HL-60 (cell line): ENCODE measurements at regions not wholly inside any gene's neighbourhood (a gene's known extent, or its start where the extent isn't known, plus 50 kb on each side); places are given as distances from the start of the nearest gene placed in this dataset.
"Not testable (repeated sequence)": the region's sequence is repeated elsewhere in the genome, so short reads cannot be mapped to it uniquely, and the experiment has no call there.

Experiments used
- DNase-seq, 2 experiments: peaks; one replicate each; pipeline ENCODE4 v3.0.0-alpha.2; 2010 to 2020; ENCODE audit warnings: low read depth in 1 of 2, low spot score in 1 of 2
- H3K27ac ChIP-seq: fragments of 250-450 bp; sonication (Bioruptor Pico); replicated peaks from 2 replicates; pipeline ENCODE4 v1.5.1; 2020; ENCODE audit warnings: mild to moderate bottlenecking, moderate library complexity
- H3K27me3 ChIP-seq: fragments of 250-450 bp; sonication (Bioruptor Pico); 2 replicates; pipeline ENCODE4 v1.5.1; 2021; ENCODE audit warnings: mild to moderate bottlenecking, moderate library complexity; ENCODE audit not compliant: insufficient read depth, poor library complexity, severe bottlenecking
- H3K4me3 ChIP-seq: replicated peaks from 2 replicates; pipeline ENCODE4 v1.5.1; 2011; ENCODE audit warnings: mild to moderate bottlenecking, control low read depth, low read length; ENCODE audit not compliant: insufficient read depth
- CTCF ChIP-seq: IDR thresholded peaks from one replicate; pipeline ENCODE4 v1.5.1; 2011; ENCODE audit warnings: low read length, control low read depth, inconsistent platforms; ENCODE audit not compliant: insufficient read depth
- GABPA ChIP-seq: IDR thresholded peaks from 2 replicates; pipeline ENCODE4 v1.6.1; 2012; ENCODE audit warnings: low read depth
- POLR2AphosphoS5 ChIP-seq: IDR thresholded peaks from 2 replicates; pipeline ENCODE4 v1.6.1; 2012; ENCODE audit warnings: low read depth
- REST ChIP-seq: IDR thresholded peaks from 2 replicates; pipeline ENCODE4 v1.6.1; 2012; ENCODE audit warnings: low read depth; ENCODE audit not compliant: insufficient replicate concordance
- SPI1 ChIP-seq: IDR thresholded peaks from 2 replicates; pipeline ENCODE4 v1.6.1; 2012; ENCODE audit warnings: low read depth, mild to moderate bottlenecking, borderline replicate concordance

GRCh38 chr4:123535037-123535748 lies 138.6 kb downstream of the SPRY1 start:
- no peak overlapping the region for H3K4me3 ChIP-seq

GRCh38 chr4:123536225-123536624 lies 139.6 kb downstream of the SPRY1 start:
- TF ChIP-seq GABPA (no peak), POLR2AphosphoS5 (no peak), SPI1 (peak; percentile 81), REST (no peak), CTCF (no peak)
- DNase-seq: peak in 1 of 2 experiments; percentile 64
- peak overlapping the region; percentile 25; the same call in 1 of the 2 replicates for H3K27ac ChIP-seq
- H3K4me3 ChIP-seq: no peak overlapping the region
- H3K27me3 ChIP-seq: no peaks in the 10 kb centered on the region

More at GRCh38 chr4:123535037-123535748, 138.6 kb downstream of the SPRY1 start:
- no peak for DNase-seq
- Histone ChIP-seq H3K27ac (no peak overlapping the region), H3K27me3 (no peaks in the 10 kb centered on the region)
- TF ChIP-seq CTCF (no peak), POLR2AphosphoS5 (no peak), SPI1 (no peak), REST (no peak), GABPA (no peak)

GRCh38 chr4:123537906-123538402 lies 141.4 kb downstream of the SPRY1 start:
- H3K27ac ChIP-seq, DNase-seq, H3K4me3 ChIP-seq, H3K27me3 ChIP-seq: not testable (repeated sequence)

GRCh38 chr4:123545667-123546572 lies 149.3 kb downstream of the SPRY1 start:
- no peak for TF ChIP-seq REST
- no peak for TF ChIP-seq POLR2AphosphoS5
- no peak for TF ChIP-seq GABPA
- no peak for TF ChIP-seq CTCF
- TF ChIP-seq SPI1: no peak
- Histone ChIP-seq H3K27me3 (no peaks in the 10 kb centered on the region), H3K4me3 (no peak overlapping the region), H3K27ac (no peak overlapping the region)
- DNase-seq: no peak
